ENCODE measurements at regions not wholly inside any gene's neighbourhood (a gene's known extent, or its start where the extent isn't known, plus 50 kb on each side); places are given as distances from the start of the nearest gene placed in this dataset.

DNA sequence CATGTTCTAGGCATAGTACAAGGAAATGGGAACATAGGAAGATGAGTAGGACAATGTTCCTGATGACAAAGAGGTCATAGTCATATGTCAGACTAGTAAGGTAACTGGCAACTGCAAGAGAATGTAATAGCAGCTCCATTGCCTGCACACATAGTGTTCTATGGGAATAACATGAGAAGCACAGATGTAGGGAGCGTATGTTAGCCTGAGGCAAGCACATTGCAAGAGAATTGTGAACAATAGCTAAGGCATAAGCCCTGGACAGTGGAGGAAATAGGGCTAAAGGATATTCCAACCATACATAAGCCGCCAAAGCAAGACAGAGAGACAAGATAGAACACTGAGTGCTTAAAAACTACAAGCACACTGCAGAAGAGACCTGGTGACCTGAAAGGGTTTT, 1017.0 kb upstream of the TENM4 start:
- Histone ChIP-seq H3K9ac (ENCODE audit: low read depth in 1 of 3, low read length in 3 of 3) (no peak overlapping the region), H3K36me3 (ENCODE audit: control insufficient read depth in 3 of 3, insufficient read depth in 3 of 3, low read length in 3 of 3) (no peaks in the 10 kb centered on the region), H3K4me1 (ENCODE audit: control insufficient read depth in 3 of 3, insufficient read depth in 3 of 3, low read length in 3 of 3) (no peaks in the 10 kb centered on the region), H3K27ac (ENCODE audit: low read depth, low read length) (no peak overlapping the region), H3K27me3 (ENCODE audit: control insufficient read depth in 3 of 3, insufficient read depth in 3 of 3, low read length in 3 of 3) (no peaks in the 10 kb centered on the region), H3K4me3 (ENCODE audit: low read length in 3 of 3) (no peak overlapping the region), H3K9me3 (ENCODE audit: control insufficient read depth in 3 of 3, low read length in 3 of 3) (no peaks in the 10 kb centered on the region)

DNA sequence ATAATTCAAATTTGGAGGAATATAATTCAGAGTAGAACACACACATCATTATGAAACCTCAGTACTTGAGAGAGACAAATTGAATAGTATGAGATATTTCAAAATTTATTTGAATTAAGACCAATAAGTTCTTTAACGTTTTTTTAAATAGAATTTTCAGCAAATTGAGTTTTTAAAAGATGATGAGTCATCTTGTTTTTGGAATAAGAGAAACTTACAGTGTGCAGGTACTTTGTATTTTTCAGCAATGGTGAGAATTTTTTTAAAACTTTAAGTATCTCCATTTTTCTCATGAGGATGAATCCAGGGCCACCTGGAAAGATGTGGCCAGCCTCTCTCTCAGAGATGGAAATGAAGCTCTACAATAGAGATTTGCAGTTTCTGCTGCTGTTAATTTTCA, 1015.0 kb upstream of the TENM4 start:
- H3K27ac ChIP-seq (ENCODE audit: low read depth, low read length): no peak overlapping the region
- no peaks in the 10 kb centered on the region for H3K36me3 ChIP-seq (ENCODE audit: control insufficient read depth in 3 of 3, insufficient read depth in 3 of 3, low read length in 3 of 3)
- no peaks in the 10 kb centered on the region for H3K27me3 ChIP-seq (ENCODE audit: control insufficient read depth in 3 of 3, insufficient read depth in 3 of 3, low read length in 3 of 3)
- H3K9ac ChIP-seq (ENCODE audit: low read depth in 1 of 3, low read length in 3 of 3): no peak overlapping the region
- no peak overlapping the region for H3K4me3 ChIP-seq (ENCODE audit: low read length in 3 of 3)
- no peaks in the 10 kb centered on the region for H3K4me1 ChIP-seq (ENCODE audit: control insufficient read depth in 3 of 3, insufficient read depth in 3 of 3, low read length in 3 of 3)
- H3K9me3 ChIP-seq (ENCODE audit: control insufficient read depth in 3 of 3, low read length in 3 of 3): no peaks in the 10 kb centered on the region

DNA sequence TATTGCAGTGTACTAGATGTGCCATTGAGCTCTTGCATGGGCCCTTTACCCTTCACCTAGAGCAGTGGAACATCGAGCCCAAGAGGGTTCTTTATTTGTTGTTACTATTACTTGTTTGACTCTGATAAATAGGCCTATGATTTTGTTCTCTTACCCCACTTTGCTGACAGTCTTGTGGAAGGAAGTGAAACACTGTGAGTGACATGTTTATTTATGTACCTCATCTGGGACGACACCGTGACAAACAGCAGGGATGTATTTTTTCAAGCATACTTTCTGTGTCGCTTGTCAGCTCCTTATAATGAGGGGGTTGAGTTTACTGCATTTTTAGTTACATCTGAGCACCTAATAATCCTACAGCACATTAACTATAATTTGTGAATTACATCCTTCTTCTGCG, 1010.3 kb upstream of the TENM4 start:
- Histone ChIP-seq H3K9me3 (ENCODE audit: control insufficient read depth in 3 of 3, low read length in 3 of 3) (no peaks in the 10 kb centered on the region), H3K4me3 (ENCODE audit: low read length in 3 of 3) (no peak overlapping the region), H3K27me3 (ENCODE audit: control insufficient read depth in 3 of 3, insufficient read depth in 3 of 3, low read length in 3 of 3) (no peaks in the 10 kb centered on the region), H3K36me3 (ENCODE audit: control insufficient read depth in 3 of 3, insufficient read depth in 3 of 3, low read length in 3 of 3) (no peaks in the 10 kb centered on the region), H3K27ac (ENCODE audit: low read depth, low read length) (no peak overlapping the region), H3K4me1 (ENCODE audit: control insufficient read depth in 3 of 3, insufficient read depth in 3 of 3, low read length in 3 of 3) (no peaks in the 10 kb centered on the region), H3K9ac (ENCODE audit: low read depth in 1 of 3, low read length in 3 of 3) (no peak overlapping the region)

DNA sequence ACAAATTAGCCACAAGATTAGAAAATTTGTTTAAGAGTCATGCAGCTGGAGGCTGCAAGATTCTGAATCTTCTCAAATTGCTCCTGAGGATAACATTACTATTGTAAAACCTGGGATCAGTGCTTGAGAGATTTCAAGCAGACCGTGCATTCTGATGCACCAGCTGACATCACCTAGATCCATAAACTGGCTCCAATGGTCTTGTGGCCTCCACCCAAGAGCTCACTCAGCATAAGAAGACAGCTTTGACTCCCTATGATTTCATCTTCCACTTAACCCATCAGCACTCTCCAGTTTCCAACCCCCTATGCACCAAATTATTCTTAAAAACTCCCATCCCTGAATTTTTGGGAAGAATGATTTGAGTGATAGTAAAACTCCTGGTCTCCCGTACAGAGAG, 1007.9 kb upstream of the TENM4 start:
- Histone ChIP-seq H3K9ac (ENCODE audit: low read depth in 1 of 3, low read length in 3 of 3) (no peak overlapping the region), H3K27ac (ENCODE audit: low read depth, low read length) (no peak overlapping the region), H3K27me3 (ENCODE audit: control insufficient read depth in 3 of 3, insufficient read depth in 3 of 3, low read length in 3 of 3) (no peaks in the 10 kb centered on the region), H3K4me3 (ENCODE audit: low read length in 3 of 3) (no peak overlapping the region), H3K36me3 (ENCODE audit: control insufficient read depth in 3 of 3, insufficient read depth in 3 of 3, low read length in 3 of 3) (no peaks in the 10 kb centered on the region), H3K4me1 (ENCODE audit: control insufficient read depth in 3 of 3, insufficient read depth in 3 of 3, low read length in 3 of 3) (no peaks in the 10 kb centered on the region), H3K9me3 (ENCODE audit: control insufficient read depth in 3 of 3, low read length in 3 of 3) (no peaks in the 10 kb centered on the region)

DNA sequence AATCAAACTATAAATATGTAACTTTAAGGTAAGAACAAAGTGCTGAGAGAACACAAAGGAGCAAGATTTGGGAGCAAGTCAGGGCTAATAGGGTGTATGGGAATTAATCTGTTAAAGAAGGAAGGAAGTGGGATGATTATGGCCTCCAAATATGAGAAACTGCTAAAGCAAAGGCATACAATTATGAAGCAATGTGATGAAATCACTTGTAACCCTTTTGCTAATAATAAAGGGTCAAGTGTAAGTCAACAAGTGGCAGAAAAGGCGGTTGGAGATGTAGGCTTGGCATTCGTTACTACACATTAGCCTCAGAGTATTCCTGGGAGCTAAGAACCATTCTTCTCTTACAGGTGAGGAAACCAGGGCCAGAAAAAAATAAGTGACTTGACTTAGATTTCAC, 1002.3 kb upstream of the TENM4 start:
- H3K27me3 ChIP-seq (ENCODE audit: control insufficient read depth in 3 of 3, insufficient read depth in 3 of 3, low read length in 3 of 3): no peaks in the 10 kb centered on the region
- no peak overlapping the region for H3K27ac ChIP-seq (ENCODE audit: low read depth, low read length)
- no peak overlapping the region for H3K9ac ChIP-seq (ENCODE audit: low read depth in 1 of 3, low read length in 3 of 3)
- H3K4me3 ChIP-seq (ENCODE audit: low read length in 3 of 3): no peak overlapping the region
- no peaks in the 10 kb centered on the region for H3K36me3 ChIP-seq (ENCODE audit: control insufficient read depth in 3 of 3, insufficient read depth in 3 of 3, low read length in 3 of 3)
- no peaks in the 10 kb centered on the region for H3K4me1 ChIP-seq (ENCODE audit: control insufficient read depth in 3 of 3, insufficient read depth in 3 of 3, low read length in 3 of 3)
- no peaks in the 10 kb centered on the region for H3K9me3 ChIP-seq (ENCODE audit: control insufficient read depth in 3 of 3, low read length in 3 of 3)

DNA sequence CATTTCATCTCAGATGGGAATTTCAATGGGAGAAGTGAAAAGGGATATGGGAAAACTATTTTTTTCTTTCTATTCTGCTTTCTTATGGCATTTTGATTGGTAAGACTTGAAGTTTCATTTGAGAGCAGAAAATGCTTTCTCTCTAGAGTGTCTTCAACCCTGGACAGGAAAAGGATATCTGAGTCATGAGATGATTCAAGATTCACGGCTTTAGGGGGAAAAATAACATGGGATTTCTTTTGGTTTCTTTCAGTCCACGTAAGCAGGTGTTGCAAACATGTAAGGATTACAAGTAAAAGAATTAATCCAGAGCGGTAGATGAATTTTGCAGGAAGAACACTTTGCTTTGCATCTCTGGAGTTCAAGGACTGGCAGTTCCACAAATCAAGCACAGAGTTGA, 1001.0 kb upstream of the TENM4 start:
- Histone ChIP-seq H3K9ac (ENCODE audit: low read depth in 1 of 3, low read length in 3 of 3) (no peak overlapping the region), H3K9me3 (ENCODE audit: control insufficient read depth in 3 of 3, low read length in 3 of 3) (no peaks in the 10 kb centered on the region)

DNA sequence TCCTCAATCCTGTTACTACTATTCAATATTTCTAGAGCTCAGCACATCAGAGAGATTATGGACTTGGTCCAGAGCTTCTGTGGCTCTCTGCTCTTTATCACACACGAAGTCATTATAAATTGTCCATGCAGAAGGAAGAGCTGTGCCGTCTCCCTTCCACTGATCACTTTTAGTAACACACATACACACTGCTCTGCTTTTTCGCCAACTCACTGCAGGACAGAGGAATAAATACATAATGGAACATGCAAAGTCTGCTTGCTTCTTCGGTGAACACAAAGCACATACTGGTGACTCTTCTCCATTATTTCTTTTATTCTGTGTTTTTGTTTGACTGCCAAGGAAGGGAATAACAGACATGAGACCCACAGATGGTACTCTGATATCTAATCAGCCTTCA, 1000.0 kb upstream of the TENM4 start:
- H3K9ac ChIP-seq (ENCODE audit: low read depth in 1 of 3, low read length in 3 of 3): no peak overlapping the region
- no peaks in the 10 kb centered on the region for H3K36me3 ChIP-seq (ENCODE audit: control insufficient read depth in 3 of 3, insufficient read depth in 3 of 3, low read length in 3 of 3)
- no peaks in the 10 kb centered on the region for H3K4me1 ChIP-seq (ENCODE audit: control insufficient read depth in 3 of 3, insufficient read depth in 3 of 3, low read length in 3 of 3)

More for the DNA sequence above, 1001.0 kb upstream of the TENM4 start:
- H3K36me3 ChIP-seq (ENCODE audit: control insufficient read depth in 3 of 3, insufficient read depth in 3 of 3, low read length in 3 of 3): no peaks in the 10 kb centered on the region
- H3K4me3 ChIP-seq (ENCODE audit: low read length in 3 of 3): no peak overlapping the region
- no peaks in the 10 kb centered on the region for H3K27me3 ChIP-seq (ENCODE audit: control insufficient read depth in 3 of 3, insufficient read depth in 3 of 3, low read length in 3 of 3)
- H3K4me1 ChIP-seq (ENCODE audit: control insufficient read depth in 3 of 3, insufficient read depth in 3 of 3, low read length in 3 of 3): no peaks in the 10 kb centered on the region
- no peak overlapping the region for H3K27ac ChIP-seq (ENCODE audit: low read depth, low read length)

DNA sequence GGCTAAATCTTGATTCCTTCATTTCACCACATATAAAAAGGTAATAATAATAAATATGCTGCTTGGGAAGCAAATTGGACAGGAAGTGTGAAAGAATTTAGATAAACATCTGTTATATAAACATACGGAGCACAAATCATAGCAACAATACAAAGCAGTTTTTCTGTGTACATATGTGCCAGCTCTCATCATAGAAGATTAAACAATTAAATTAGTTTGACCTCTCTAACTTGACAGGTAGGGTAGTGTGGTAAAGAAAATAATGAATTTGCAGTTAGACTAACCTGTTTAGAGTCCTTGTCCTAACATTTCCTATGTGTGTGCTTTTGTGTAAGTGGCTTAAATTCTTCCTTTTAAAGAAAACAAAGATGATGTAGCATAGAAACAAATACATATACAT, 995.7 kb upstream of the TENM4 start:
- no peaks in the 10 kb centered on the region for H3K9me3 ChIP-seq (ENCODE audit: control insufficient read depth in 3 of 3, low read length in 3 of 3)
- no peaks in the 10 kb centered on the region for H3K4me1 ChIP-seq (ENCODE audit: control insufficient read depth in 3 of 3, insufficient read depth in 3 of 3, low read length in 3 of 3)
- H3K36me3 ChIP-seq (ENCODE audit: control insufficient read depth in 3 of 3, insufficient read depth in 3 of 3, low read length in 3 of 3): no peaks in the 10 kb centered on the region
- no peaks in the 10 kb centered on the region for H3K27me3 ChIP-seq (ENCODE audit: control insufficient read depth in 3 of 3, insufficient read depth in 3 of 3, low read length in 3 of 3)
- no peak overlapping the region for H3K9ac ChIP-seq (ENCODE audit: low read depth in 1 of 3, low read length in 3 of 3)
- no peak overlapping the region for H3K4me3 ChIP-seq (ENCODE audit: low read length in 3 of 3)
- H3K27ac ChIP-seq (ENCODE audit: low read depth, low read length): no peak overlapping the region

More for the DNA sequence above, 1000.0 kb upstream of the TENM4 start:
- Histone ChIP-seq H3K27me3 (ENCODE audit: control insufficient read depth in 3 of 3, insufficient read depth in 3 of 3, low read length in 3 of 3) (no peaks in the 10 kb centered on the region), H3K27ac (ENCODE audit: low read depth, low read length) (no peak overlapping the region), H3K4me3 (ENCODE audit: low read length in 3 of 3) (no peak overlapping the region), H3K9me3 (ENCODE audit: control insufficient read depth in 3 of 3, low read length in 3 of 3) (no peaks in the 10 kb centered on the region)

DNA sequence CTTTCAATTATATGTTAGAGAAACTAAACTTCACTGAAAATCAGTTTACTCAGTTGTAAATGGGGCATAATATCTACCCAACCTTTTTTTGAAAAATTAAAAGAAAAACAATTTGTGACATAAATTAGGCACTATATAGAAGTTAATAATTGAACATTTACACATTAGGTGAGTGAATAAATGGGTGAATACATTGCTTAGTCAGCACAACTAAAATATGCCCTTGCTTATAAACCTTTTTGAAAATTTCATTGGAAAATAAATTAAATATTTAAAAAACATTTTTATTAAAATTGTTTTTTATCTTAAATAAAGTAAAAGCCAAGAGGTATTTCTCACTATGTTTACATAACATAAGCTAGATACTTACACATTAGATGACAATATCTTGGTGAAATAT, 994.5 kb upstream of the TENM4 start:
- H3K4me3 ChIP-seq (ENCODE audit: low read length in 3 of 3): no peak overlapping the region
- no peak overlapping the region for H3K27ac ChIP-seq (ENCODE audit: low read depth, low read length)
- no peaks in the 10 kb centered on the region for H3K4me1 ChIP-seq (ENCODE audit: control insufficient read depth in 3 of 3, insufficient read depth in 3 of 3, low read length in 3 of 3)
- no peaks in the 10 kb centered on the region for H3K36me3 ChIP-seq (ENCODE audit: control insufficient read depth in 3 of 3, insufficient read depth in 3 of 3, low read length in 3 of 3)
- no peaks in the 10 kb centered on the region for H3K9me3 ChIP-seq (ENCODE audit: control insufficient read depth in 3 of 3, low read length in 3 of 3)
- H3K27me3 ChIP-seq (ENCODE audit: control insufficient read depth in 3 of 3, insufficient read depth in 3 of 3, low read length in 3 of 3): no peaks in the 10 kb centered on the region
- no peak overlapping the region for H3K9ac ChIP-seq (ENCODE audit: low read depth in 1 of 3, low read length in 3 of 3)

DNA sequence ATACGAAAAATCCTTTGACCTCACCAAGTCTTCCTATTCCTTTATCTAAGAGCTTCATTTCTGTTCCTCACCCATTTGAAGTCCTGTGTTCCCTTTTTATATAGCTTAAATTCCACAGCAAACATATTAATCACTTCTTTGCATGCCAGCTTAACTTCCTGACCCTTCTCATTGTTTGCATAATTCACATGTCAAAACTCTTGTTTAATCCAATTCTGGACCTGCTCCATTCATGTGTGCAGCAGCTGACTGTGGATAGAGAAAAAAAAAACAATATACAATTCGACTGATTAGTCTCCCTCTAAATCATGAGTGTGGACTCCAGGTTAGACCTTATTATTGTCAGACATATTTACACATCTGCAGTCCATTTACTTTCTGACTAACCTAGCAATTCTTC, 991.2 kb upstream of the TENM4 start:
- Histone ChIP-seq H3K4me1 (ENCODE audit: control insufficient read depth in 3 of 3, insufficient read depth in 3 of 3, low read length in 3 of 3) (no peaks in the 10 kb centered on the region), H3K27me3 (ENCODE audit: control insufficient read depth in 3 of 3, insufficient read depth in 3 of 3, low read length in 3 of 3) (no peaks in the 10 kb centered on the region), H3K9ac (ENCODE audit: low read depth in 1 of 3, low read length in 3 of 3) (no peak overlapping the region), H3K4me3 (ENCODE audit: low read length in 3 of 3) (no peak overlapping the region), H3K27ac (ENCODE audit: low read depth, low read length) (no peak overlapping the region), H3K36me3 (ENCODE audit: control insufficient read depth in 3 of 3, insufficient read depth in 3 of 3, low read length in 3 of 3) (no peaks in the 10 kb centered on the region), H3K9me3 (ENCODE audit: control insufficient read depth in 3 of 3, low read length in 3 of 3) (no peaks in the 10 kb centered on the region)
